BE2C (cell line): ENCODE measurements at regions not wholly inside any gene's neighbourhood (a gene's known extent, or its start where the extent isn't known, plus 50 kb on each side); places are given as distances from the start of the nearest gene placed in this dataset.

Source experiments
- DNase-seq: peaks from one replicate; pipeline ENCODE4 v3.0.0-alpha.2; 2020
- H3K27me3 ChIP-seq: fragments of 250-450 bp; sonication (Bioruptor Pico); 2 replicates; pipeline ENCODE4 v1.5.1; 2020; ENCODE audit warnings: mild to moderate bottlenecking
- H3K36me3 ChIP-seq: fragments of 250-450 bp; sonication (Bioruptor Pico); 2 replicates; pipeline ENCODE4 v1.5.1; 2020; ENCODE audit warnings: mild to moderate bottlenecking
- H3K4me1 ChIP-seq: fragments of 250-450 bp; sonication (Bioruptor Pico); 2 replicates; pipeline ENCODE4 v1.5.1; 2020
- H3K4me3 ChIP-seq: 2 replicates; pipeline ENCODE4 v1.5.1; 2011; ENCODE audit warnings: low read depth, low read length
- H3K9me3 ChIP-seq: fragments of 250-450 bp; sonication (Bioruptor Pico); 2 replicates; pipeline ENCODE4 v1.5.1; 2020
- CTCF ChIP-seq: IDR thresholded peaks from 2 replicates; pipeline ENCODE4 v1.5.1; 2012; ENCODE audit warnings: mild to moderate bottlenecking, low read depth, low read length

GRCh38 chr5:122228728-122229392 lies 83.2 kb upstream of the SNCAIP start:
- TF ChIP-seq CTCF, result no peak
- no peaks in the 10 kb centered on the region for H3K36me3 ChIP-seq
- H3K4me3 ChIP-seq, result no peak overlapping the region
- DNase-seq, result no peak
- no peaks in the 10 kb centered on the region for H3K9me3 ChIP-seq
- peaks cover 4% of the 10 kb centered on the region for H3K27me3 ChIP-seq
- no peaks in the 10 kb centered on the region for H3K4me1 ChIP-seq

GRCh38 chr5:122229551-122229950 lies 82.5 kb upstream of the SNCAIP start:
- H3K27me3 ChIP-seq, result peaks cover 4% of the 10 kb centered on the region
- DNase-seq, result no peak
- H3K4me3 ChIP-seq, result no peak overlapping the region
- no peaks in the 10 kb centered on the region for H3K9me3 ChIP-seq
- no peaks in the 10 kb centered on the region for H3K4me1 ChIP-seq
- no peak for TF ChIP-seq CTCF
- no peaks in the 10 kb centered on the region for H3K36me3 ChIP-seq

GRCh38 chr5:122236270-122237040 lies 75.6 kb upstream of the SNCAIP start:
- no peak for DNase-seq
- TF ChIP-seq CTCF, result no peak

GRCh38 chr5:122237906-122238305 lies 74.1 kb upstream of the SNCAIP start:
- no peaks in the 10 kb centered on the region for H3K9me3 ChIP-seq
- H3K4me3 ChIP-seq, result no peak overlapping the region
- no peak for TF ChIP-seq CTCF
- H3K4me1 ChIP-seq, result no peaks in the 10 kb centered on the region
- H3K27me3 ChIP-seq, result no peaks in the 10 kb centered on the region
- DNase-seq, result no peak
- no peaks in the 10 kb centered on the region for H3K36me3 ChIP-seq

More at GRCh38 chr5:122236270-122237040, 75.6 kb upstream of the SNCAIP start:
- no peaks in the 10 kb centered on the region for H3K9me3 ChIP-seq
- H3K4me1 ChIP-seq, result no peaks in the 10 kb centered on the region
- no peak overlapping the region for H3K4me3 ChIP-seq
- H3K36me3 ChIP-seq, result no peaks in the 10 kb centered on the region
- H3K27me3 ChIP-seq, result peaks cover 4% of the 10 kb centered on the region; the same call in 1 of the 2 replicates

- H3K36me3 ChIP-seq, result no peaks in the 10 kb centered on the region
- no peaks in the 10 kb centered on the region for H3K4me1 ChIP-seq
- H3K9me3 ChIP-seq, result no peaks in the 10 kb centered on the region
- DNase-seq, result no peak
- no peak for TF ChIP-seq CTCF
- H3K4me3 ChIP-seq, result no peak overlapping the region
- H3K27me3 ChIP-seq, result no peaks in the 10 kb centered on the region
These were observed 59.7 kb upstream of the SNCAIP start for GRCh38 chr5:122252319-122252718.

- no peak for TF ChIP-seq CTCF
These were observed 58.2 kb upstream of the SNCAIP start for GRCh38 chr5:122253794-122254193.

More at GRCh38 chr5:122253794-122254193, 58.2 kb upstream of the SNCAIP start:
- Histone ChIP-seq H3K4me1 (no peaks in the 10 kb centered on the region), H3K27me3 (no peaks in the 10 kb centered on the region), H3K9me3 (no peaks in the 10 kb centered on the region), H3K4me3 (no peak overlapping the region), H3K36me3 (no peaks in the 10 kb centered on the region)
- DNase-seq, result no peak
